CD14-positive monocyte (primary cell): ENCODE measurements at regions not wholly inside any gene's neighbourhood (a gene's known extent, or its start where the extent isn't known, plus 50 kb on each side); places are given as distances from the start of the nearest gene placed in this dataset.

Experiments
- DNase-seq, 3 donors: peaks; one replicate each; pipeline ENCODE4 v3.0.0-alpha.2; 2011 to 2022
- H2AFZ ChIP-seq: 2 replicates; pipeline ENCODE4 v1.6.0; 2012; ENCODE audit warnings: mild to moderate bottlenecking, low read depth, low read length, inconsistent platforms; ENCODE audit not compliant: insufficient read depth, poor library complexity, severe bottlenecking
- H3K27ac ChIP-seq, 2 donors: 1 replicate in 1 of 2; 2 replicates in 1 of 2; pipeline ENCODE4 v1.5.1; 2012 to 2013; ENCODE audit warnings: low read length in 2 of 2, control low read depth in 1 of 2, inconsistent platforms in 1 of 2, low read depth in 1 of 2, mild to moderate bottlenecking in 1 of 2
- H3K27me3 ChIP-seq, 2 donors: one replicate each; pipeline versions ENCODE4 v1.6.0 to v1.6.1; 2011 to 2013; ENCODE audit warnings: low read length in 2 of 2; ENCODE audit not compliant: control insufficient read depth in 2 of 2, insufficient read depth in 2 of 2
- H3K36me3 ChIP-seq, 2 donors: replicated peaks in 1 of 2; 1 replicate in 1 of 2; 2 replicates in 1 of 2; pipeline versions ENCODE4 v1.5.1 to v1.6.1; 2012 to 2013; ENCODE audit warnings: low read length in 2 of 2, control low read depth in 1 of 2, inconsistent platforms in 1 of 2, mild to moderate bottlenecking in 1 of 2; ENCODE audit not compliant: insufficient read depth in 2 of 2, control insufficient read depth in 1 of 2
- H3K4me1 ChIP-seq, 2 donors: 1 replicate in 1 of 2; 2 replicates in 1 of 2; pipeline versions ENCODE4 v1.5.1 to v1.6.1; 2012 to 2013; ENCODE audit warnings: low read length in 2 of 2, control low read depth in 1 of 2, inconsistent platforms in 1 of 2, mild to moderate bottlenecking in 1 of 2, moderate library complexity in 1 of 2; ENCODE audit not compliant: insufficient read depth in 2 of 2, control insufficient read depth in 1 of 2
- H3K4me2 ChIP-seq: replicated peaks from 2 replicates; pipeline ENCODE3; 2012; ENCODE audit warnings: low read length, moderate library complexity, mild to moderate bottlenecking; ENCODE audit not compliant: poor library complexity, severe bottlenecking; ENCODE audit errors: extremely low read depth
- H3K4me3 ChIP-seq, 3 experiments: fragments of 200-600 bp in 1 of 3; sonication (generic) in 1 of 3; replicated peaks in 1 of 3; 1 replicate in 2 of 3; 2 replicates in 1 of 3; pipeline ENCODE4 v1.5.1; 2011 to 2013; ENCODE audit warnings: low read length in 3 of 3, mild to moderate bottlenecking in 3 of 3, control low read depth in 2 of 3, low read depth in 2 of 3, inconsistent platforms in 1 of 3, moderate library complexity in 1 of 3
- H3K79me2 ChIP-seq: 2 replicates; pipeline ENCODE4 v1.6.0; 2012; ENCODE audit warnings: mild to moderate bottlenecking, control low read depth, inconsistent platforms, low read length, moderate library complexity; ENCODE audit not compliant: insufficient read depth
- H3K9ac ChIP-seq: 2 replicates; pipeline ENCODE4 v1.6.0; 2017; ENCODE audit warnings: low read length, mild to moderate bottlenecking; ENCODE audit not compliant: insufficient read depth, poor library complexity, severe bottlenecking
- H3K9me3 ChIP-seq, 2 donors: replicated peaks in 1 of 2; 1 replicate in 1 of 2; 2 replicates in 1 of 2; pipeline versions ENCODE4 v1.5.1 to v1.6.1; 2012 to 2013; ENCODE audit warnings: low read length in 2 of 2, control low read depth in 1 of 2; ENCODE audit not compliant: control insufficient read depth in 1 of 2, insufficient read depth in 1 of 2
- H4K20me1 ChIP-seq: 2 replicates; pipeline ENCODE4 v1.6.0; 2012; ENCODE audit warnings: mild to moderate bottlenecking, low read length, control low read depth, moderate library complexity; ENCODE audit not compliant: insufficient read depth
- H3K27ac Mint-ChIP-seq, 7 donors: one replicate each; pipeline ENCODE4 v1.8.0; 2020; ENCODE audit warnings: mild to moderate bottlenecking in 7 of 7, mixed read lengths in 7 of 7, moderate library complexity in 6 of 7, inconsistent platforms in 2 of 7
- H3K27me3 Mint-ChIP-seq, 3 donors: one replicate each; pipeline ENCODE4 v1.8.0; 2021 to 2022; ENCODE audit warnings: low read depth in 3 of 3, mild to moderate bottlenecking in 3 of 3, mixed read lengths in 3 of 3, moderate library complexity in 3 of 3, inconsistent platforms in 1 of 3
- H3K36me3 Mint-ChIP-seq, 2 donors: one replicate each; pipeline ENCODE4 v1.8.0; 2020; ENCODE audit warnings: mixed read lengths in 2 of 2, inconsistent platforms in 1 of 2, mild to moderate bottlenecking in 1 of 2
- H3K4me1 Mint-ChIP-seq: one replicate; pipeline ENCODE4 v1.8.0; 2020; ENCODE audit warnings: mild to moderate bottlenecking, mixed read lengths
- H3K4me3 Mint-ChIP-seq, 2 donors: one replicate each; pipeline ENCODE4 v1.8.0; 2020; ENCODE audit warnings: mild to moderate bottlenecking in 2 of 2, mixed read lengths in 2 of 2, moderate library complexity in 1 of 2
- H3K9me3 Mint-ChIP-seq, 7 donors: one replicate each; pipeline ENCODE4 v1.8.0; 2020 to 2022; ENCODE audit warnings: mixed read lengths in 7 of 7, mild to moderate bottlenecking in 6 of 7, moderate library complexity in 6 of 7, inconsistent platforms in 2 of 7
- CTCF ChIP-seq: fragments of 200-600 bp; IDR thresholded peaks from one replicate; pipeline ENCODE4 v1.8.0; 2022; ENCODE audit warnings: antibody characterized with exemption, mild to moderate bottlenecking
- WGBS: methylation state at CpG from one replicate; pipeline ENCODE4 v1.1.5; 2013; ENCODE audit warnings: missing lambda C conversion rate; ENCODE audit not compliant: insufficient coverage; 5-methylcytosine and 5-hydroxymethylcytosine counted together
- intact Hi-C, 2 donors: fragments of 100-400 bp; cut with micrococcal nuclease; formaldehyde crosslinking; loops; one replicate each; pipeline versions ENCODE4 v1.15.0 to v1.15.1; 2023

- no peaks in the 10 kb centered on the region for H3K79me2 ChIP-seq
- no peak for DNase-seq
- H3K4me1 ChIP-seq: no peaks in the 10 kb centered on the region
- intact Hi-C loops: no loop called here
- no peaks in the 10 kb centered on the region for H3K27me3 ChIP-seq
- H3K36me3 Mint-ChIP-seq: no peaks in the 10 kb centered on the region
- no peak overlapping the region for H3K4me3 Mint-ChIP-seq
- H3K27me3 Mint-ChIP-seq: peaks cover 0 to 2% (median 0%) of the 10 kb centered on the region in 3 donors
- H4K20me1 ChIP-seq: no peaks in the 10 kb centered on the region
- no peak overlapping the region for H3K27ac Mint-ChIP-seq
- no peak overlapping the region for H3K9ac ChIP-seq
- H2AFZ ChIP-seq: no peak overlapping the region
- no peaks in the 10 kb centered on the region for H3K4me1 Mint-ChIP-seq
- no peak overlapping the region for H3K27ac ChIP-seq
- no peak overlapping the region for H3K4me2 ChIP-seq
- no peak overlapping the region for H3K4me3 ChIP-seq
- H3K9me3 Mint-ChIP-seq: peaks cover 0 to 2% (median 0%) of the 10 kb centered on the region in 7 donors
- no peak for TF ChIP-seq CTCF
- no peaks in the 10 kb centered on the region for H3K9me3 ChIP-seq
- H3K36me3 ChIP-seq: no peaks in the 10 kb centered on the region
These were observed 346.6 kb downstream of the IPMK start for GRCh38 chr10:57921140-57921539.

GRCh38 chr10:57919864-57920263 lies 347.8 kb downstream of the IPMK start:
- Histone ChIP-seq H2AFZ (no peak overlapping the region), H3K4me1 (no peaks in the 10 kb centered on the region), H3K27me3 (no peaks in the 10 kb centered on the region), H4K20me1 (no peaks in the 10 kb centered on the region), H3K4me2 (no peak overlapping the region), H3K4me3 (no peak overlapping the region), H3K27ac (no peak overlapping the region), H3K9me3 (no peaks in the 10 kb centered on the region), H3K79me2 (no peaks in the 10 kb centered on the region), H3K9ac (no peak overlapping the region), H3K36me3 (no peaks in the 10 kb centered on the region)
- TF ChIP-seq CTCF: no peak
- H3K4me1 Mint-ChIP-seq: no peaks in the 10 kb centered on the region
- WGBS: no CpG with 5 or more reads among the region's 1 CpG
- H3K9me3 Mint-ChIP-seq: peaks cover 0 to 2% (median 0%) of the 10 kb centered on the region in 7 donors
- H3K4me3 Mint-ChIP-seq: no peak overlapping the region
- H3K27ac Mint-ChIP-seq: no peak overlapping the region
- peaks cover 0 to 2% (median 0%) of the 10 kb centered on the region in 3 donors for H3K27me3 Mint-ChIP-seq
- H3K36me3 Mint-ChIP-seq: no peaks in the 10 kb centered on the region
- DNase-seq: no peak
- intact Hi-C loops: no loop called here
